ENCODE measurements at regions not wholly inside any gene's neighbourhood (a gene's known extent, or its start where the extent isn't known, plus 50 kb on each side); places are given as distances from the start of the nearest gene placed in this dataset.

DNA sequence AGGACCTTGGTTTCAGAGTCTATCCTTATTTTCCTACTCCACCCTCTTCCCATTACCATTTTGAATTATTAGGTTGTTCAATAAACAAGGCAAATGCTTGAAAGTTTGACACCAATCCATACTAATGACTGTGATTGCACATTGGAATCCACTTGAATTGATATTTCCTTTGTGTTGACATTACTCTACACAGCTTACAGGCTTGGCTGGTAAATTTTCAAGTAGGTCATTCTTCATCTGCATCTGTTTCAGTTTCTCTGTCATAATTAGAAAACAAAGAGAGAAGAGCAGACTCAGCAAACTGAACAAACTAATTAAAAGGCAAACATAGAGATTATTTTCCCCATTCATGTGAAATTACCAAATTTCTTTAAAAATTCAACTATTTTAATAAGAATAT lies 732.9 kb upstream of the BCHE start:
- no peak overlapping the region for H3K27ac Mint-ChIP-seq (ENCODE audit: unreplicated experiment)
- no peaks in the 10 kb centered on the region for H3K4me1 Mint-ChIP-seq (ENCODE audit: unreplicated experiment)
- no peaks in the 10 kb centered on the region for H3K36me3 Mint-ChIP-seq (ENCODE audit: unreplicated experiment)
- H3K9me3 Mint-ChIP-seq (ENCODE audit: unreplicated experiment) = no peaks in the 10 kb centered on the region
- H3K27me3 Mint-ChIP-seq (ENCODE audit: unreplicated experiment) = peaks cover 7% of the 10 kb centered on the region
- no peak for TF ChIP-seq CTCF (IDR thresholded peaks at IDR 0.05)
- no peak overlapping the region for H3K4me3 Mint-ChIP-seq (ENCODE audit: unreplicated experiment)
- no peak for DNase-seq (ENCODE audit: extremely low spot score, unreplicated experiment)

- H3K9me3 Mint-ChIP-seq (ENCODE audit: unreplicated experiment) = no peaks in the 10 kb centered on the region
- H3K4me3 Mint-ChIP-seq (ENCODE audit: unreplicated experiment) = no peak overlapping the region
- H3K4me1 Mint-ChIP-seq (ENCODE audit: unreplicated experiment) = no peaks in the 10 kb centered on the region
- TF ChIP-seq CTCF (IDR thresholded peaks at IDR 0.05) = no peak
- peaks cover 7% of the 10 kb centered on the region for H3K27me3 Mint-ChIP-seq (ENCODE audit: unreplicated experiment)
- no peak overlapping the region for H3K27ac Mint-ChIP-seq (ENCODE audit: unreplicated experiment)
- no peaks in the 10 kb centered on the region for H3K36me3 Mint-ChIP-seq (ENCODE audit: unreplicated experiment)
- no peak for DNase-seq (ENCODE audit: extremely low spot score, unreplicated experiment)
Measured at GRCh38 chr3:166569589-166569988, 732.4 kb upstream of the BCHE start.

- H3K27me3 Mint-ChIP-seq (ENCODE audit: unreplicated experiment) = peaks cover 2% of the 10 kb centered on the region
- H3K36me3 Mint-ChIP-seq (ENCODE audit: unreplicated experiment) = no peaks in the 10 kb centered on the region
- H3K9me3 Mint-ChIP-seq (ENCODE audit: unreplicated experiment) = no peaks in the 10 kb centered on the region
- no peak for DNase-seq (ENCODE audit: extremely low spot score, unreplicated experiment)
- H3K27ac Mint-ChIP-seq (ENCODE audit: unreplicated experiment) = no peak overlapping the region
- H3K4me1 Mint-ChIP-seq (ENCODE audit: unreplicated experiment) = no peaks in the 10 kb centered on the region
- no peak overlapping the region for H3K4me3 Mint-ChIP-seq (ENCODE audit: unreplicated experiment)
- no peak for TF ChIP-seq CTCF (IDR thresholded peaks at IDR 0.05)
Measured at GRCh38 chr3:166560253-166560652, 723.0 kb upstream of the BCHE start.

DNA sequence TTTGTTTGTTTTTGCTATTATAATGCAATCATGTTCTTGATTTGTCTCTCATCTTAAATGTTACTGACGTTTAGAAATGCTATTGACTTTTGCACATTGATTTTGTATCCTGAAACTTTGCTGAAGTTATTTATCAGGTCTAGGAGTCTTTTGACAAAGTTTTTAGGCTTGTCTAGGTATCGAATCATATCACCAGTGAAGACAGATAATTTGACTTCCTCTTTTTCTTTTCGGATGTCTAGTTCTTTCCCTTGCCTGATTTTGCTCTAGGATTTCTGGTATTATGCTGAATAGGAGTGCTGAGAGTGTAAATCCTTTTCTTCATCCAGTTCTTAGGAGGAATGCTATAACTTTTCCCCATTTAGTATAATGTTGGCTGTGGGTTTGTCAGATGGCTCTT lies 719.7 kb upstream of the BCHE start:
- Mint-ChIP-seq H3K27ac (ENCODE audit: unreplicated experiment) (no peak overlapping the region), H3K27me3 (ENCODE audit: unreplicated experiment) (no peaks in the 10 kb centered on the region), H3K36me3 (ENCODE audit: unreplicated experiment) (no peaks in the 10 kb centered on the region), H3K4me3 (ENCODE audit: unreplicated experiment) (no peak overlapping the region), H3K4me1 (ENCODE audit: unreplicated experiment) (no peaks in the 10 kb centered on the region), H3K9me3 (ENCODE audit: unreplicated experiment) (no peaks in the 10 kb centered on the region)
- TF ChIP-seq CTCF (IDR thresholded peaks at IDR 0.05) = no peak
- DNase-seq (ENCODE audit: extremely low spot score, unreplicated experiment) = no peak

GRCh38 chr3:166554023-166554422 lies 716.8 kb upstream of the BCHE start:
- no peak for DNase-seq (ENCODE audit: extremely low spot score, unreplicated experiment)
- H3K27ac Mint-ChIP-seq (ENCODE audit: unreplicated experiment) = no peak overlapping the region
- no peaks in the 10 kb centered on the region for H3K36me3 Mint-ChIP-seq (ENCODE audit: unreplicated experiment)
- H3K4me3 Mint-ChIP-seq (ENCODE audit: unreplicated experiment) = no peak overlapping the region
- H3K27me3 Mint-ChIP-seq (ENCODE audit: unreplicated experiment) = no peaks in the 10 kb centered on the region
- no peaks in the 10 kb centered on the region for H3K4me1 Mint-ChIP-seq (ENCODE audit: unreplicated experiment)
- peaks cover 8% of the 10 kb centered on the region for H3K9me3 Mint-ChIP-seq (ENCODE audit: unreplicated experiment)
- TF ChIP-seq CTCF (IDR thresholded peaks at IDR 0.05) = no peak

Measured in osteocyte (in vitro differentiated cells).